Mucosa of rectum (tissue), 2 donors: ENCODE measurements at regions not wholly inside any gene's neighbourhood (a gene's known extent, or its start where the extent isn't known, plus 50 kb on each side); places are given as distances from the start of the nearest gene placed in this dataset.

ENCODE experiments used
- H3K27ac ChIP-seq, 2 donors: one replicate each; pipeline ENCODE4 v1.7.0; 2013; ENCODE audit warnings: inconsistent platforms in 2 of 2, low read depth in 2 of 2, low read length in 2 of 2
- H3K27me3 ChIP-seq, 2 donors: one replicate each; pipeline ENCODE4 v1.7.0; 2013; ENCODE audit warnings: low read length in 2 of 2; ENCODE audit not compliant: control insufficient read depth in 2 of 2, insufficient read depth in 2 of 2
- H3K36me3 ChIP-seq, 2 donors: one replicate each; pipeline ENCODE4 v1.7.0; 2013; ENCODE audit warnings: low read length in 2 of 2; ENCODE audit not compliant: control insufficient read depth in 2 of 2, insufficient read depth in 2 of 2
- H3K4me1 ChIP-seq, 2 donors: one replicate each; pipeline ENCODE4 v1.7.0; 2013; ENCODE audit warnings: low read length in 2 of 2, mild to moderate bottlenecking in 1 of 2; ENCODE audit not compliant: control insufficient read depth in 2 of 2, insufficient read depth in 2 of 2
- H3K4me3 ChIP-seq, 2 donors: one replicate each; pipeline ENCODE4 v1.7.0; 2013; ENCODE audit warnings: low read length in 2 of 2
- H3K9ac ChIP-seq, 2 donors: one replicate each; pipeline ENCODE4 v1.7.0; 2013; ENCODE audit warnings: low read length in 2 of 2, low read depth in 1 of 2, mild to moderate bottlenecking in 1 of 2
- H3K9me3 ChIP-seq, 2 donors: one replicate each; pipeline ENCODE4 v1.7.0; 2013; ENCODE audit warnings: low read length in 2 of 2; ENCODE audit not compliant: control insufficient read depth in 2 of 2
- donor health status: healthy.
- donor health status: Normal muscosa, but diverticular disease.

GRCh38 chr1:82582347-82582746 is 781.6 kb downstream of the ADGRL2 start:
- Histone ChIP-seq H3K27ac (no peak overlapping the region), H3K9me3 (no peaks in the 10 kb centered on the region), H3K27me3 (no peaks in the 10 kb centered on the region), H3K9ac (no peak overlapping the region), H3K4me1 (no peaks in the 10 kb centered on the region), H3K36me3 (no peaks in the 10 kb centered on the region), H3K4me3 (no peak overlapping the region)

DNA sequence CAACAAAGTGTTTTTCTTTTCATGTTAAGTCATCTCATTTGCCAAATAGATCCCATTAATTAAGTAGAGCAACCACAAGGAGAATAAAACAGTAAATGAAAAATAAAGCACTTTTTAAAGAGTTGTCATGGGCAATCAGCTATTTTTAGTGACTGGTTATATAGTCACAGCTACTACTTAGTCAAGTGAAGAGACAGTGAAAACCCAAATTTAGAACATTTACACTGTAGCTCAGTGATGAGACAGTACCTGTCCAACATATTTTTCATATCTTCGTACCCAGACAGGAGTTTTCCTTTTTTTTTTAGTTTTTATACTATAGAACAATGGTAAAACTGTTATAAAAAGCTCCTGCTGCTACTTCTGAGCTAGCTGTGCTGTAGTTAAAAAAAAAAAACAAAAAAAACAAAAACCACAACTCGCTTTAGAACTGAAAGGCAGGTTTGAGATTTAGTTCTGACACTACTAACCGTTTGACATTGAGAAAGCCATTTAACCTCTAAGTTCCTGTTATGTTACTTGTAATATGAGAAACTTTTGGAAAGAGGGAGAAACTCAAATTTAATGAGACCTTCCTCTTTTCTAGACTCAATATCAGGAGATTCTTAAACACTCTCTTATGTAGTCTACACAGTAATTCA is 777.5 kb downstream of the ADGRL2 start:
- Histone ChIP-seq H3K27me3 (no peaks in the 10 kb centered on the region), H3K36me3 (no peaks in the 10 kb centered on the region), H3K9ac (no peak overlapping the region)

GRCh38 chr1:82567348-82567747 is 766.6 kb downstream of the ADGRL2 start:
- Histone ChIP-seq H3K27me3 (no peaks in the 10 kb centered on the region), H3K4me1 (no peaks in the 10 kb centered on the region), H3K9me3 (no peaks in the 10 kb centered on the region), H3K27ac (no peak overlapping the region), H3K36me3 (no peaks in the 10 kb centered on the region), H3K9ac (no peak overlapping the region), H3K4me3 (no peak overlapping the region)

More for the DNA sequence above, 777.5 kb downstream of the ADGRL2 start:
- no peak overlapping the region for H3K27ac ChIP-seq
- no peak overlapping the region for H3K4me3 ChIP-seq
- H3K9me3 ChIP-seq, result no peaks in the 10 kb centered on the region
- no peaks in the 10 kb centered on the region for H3K4me1 ChIP-seq

DNA sequence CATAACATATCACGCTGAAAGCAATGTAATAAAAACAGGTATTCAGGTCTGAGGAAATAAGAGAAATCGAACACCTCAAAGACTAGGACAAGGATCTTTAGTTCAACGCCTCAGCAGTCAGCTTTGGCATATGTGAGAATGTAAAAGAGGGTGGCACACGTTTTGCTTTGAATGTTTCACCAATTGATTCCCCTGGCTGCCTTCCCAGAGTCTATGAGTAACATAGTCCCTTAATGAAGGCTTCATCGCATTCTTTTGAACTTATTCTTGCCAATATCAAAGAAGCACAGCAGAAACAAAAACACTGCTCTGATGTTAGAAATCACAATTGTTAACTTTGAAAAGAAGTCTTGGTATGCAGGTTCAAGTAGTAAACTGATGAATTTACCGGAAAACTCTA is 764.8 kb downstream of the ADGRL2 start:
- Histone ChIP-seq H3K4me3 (no peak overlapping the region), H3K27ac (no peak overlapping the region)

DNA sequence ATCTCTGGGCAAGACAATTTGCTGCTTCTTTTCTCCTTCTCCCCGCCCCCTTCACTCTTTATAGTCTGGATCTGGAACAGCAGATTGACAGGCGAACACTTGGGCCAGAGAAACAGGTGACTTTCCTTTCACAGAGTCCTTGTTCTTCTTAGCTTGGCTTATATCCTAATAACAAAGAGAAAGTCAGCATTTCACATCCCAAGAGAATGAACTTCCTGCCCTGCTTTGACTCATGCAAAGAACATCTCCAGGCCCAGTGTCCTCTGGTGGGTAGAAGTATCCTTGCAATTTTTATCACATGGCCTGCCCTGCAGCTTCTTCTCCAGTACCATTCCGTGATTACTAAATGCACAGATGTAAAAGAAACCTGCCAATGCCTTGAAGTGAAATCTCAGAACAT is 764.4 kb downstream of the ADGRL2 start:
- no peak overlapping the region for H3K9ac ChIP-seq
- no peaks in the 10 kb centered on the region for H3K36me3 ChIP-seq
- H3K4me3 ChIP-seq, result no peak overlapping the region
- H3K4me1 ChIP-seq, result no peaks in the 10 kb centered on the region
- H3K27me3 ChIP-seq, result no peaks in the 10 kb centered on the region
- H3K9me3 ChIP-seq, result no peaks in the 10 kb centered on the region
- H3K27ac ChIP-seq, result no peak overlapping the region

More for the DNA sequence above, 764.8 kb downstream of the ADGRL2 start:
- H3K9ac ChIP-seq, result no peak overlapping the region
- no peaks in the 10 kb centered on the region for H3K36me3 ChIP-seq
- no peaks in the 10 kb centered on the region for H3K27me3 ChIP-seq
- no peaks in the 10 kb centered on the region for H3K9me3 ChIP-seq
- no peaks in the 10 kb centered on the region for H3K4me1 ChIP-seq

- Histone ChIP-seq H3K4me1 (no peaks in the 10 kb centered on the region), H3K27me3 (no peaks in the 10 kb centered on the region), H3K9me3 (no peaks in the 10 kb centered on the region), H3K27ac (no peak overlapping the region), H3K4me3 (no peak overlapping the region), H3K36me3 (no peaks in the 10 kb centered on the region), H3K9ac (no peak overlapping the region)
These were observed 763.6 kb downstream of the ADGRL2 start for GRCh38 chr1:82564333-82564732.

GRCh38 chr1:82562448-82562847 is 761.7 kb downstream of the ADGRL2 start:
- no peaks in the 10 kb centered on the region for H3K27me3 ChIP-seq
- no peaks in the 10 kb centered on the region for H3K36me3 ChIP-seq
- no peaks in the 10 kb centered on the region for H3K9me3 ChIP-seq
- H3K9ac ChIP-seq, result no peak overlapping the region
- H3K4me3 ChIP-seq, result no peak overlapping the region
- no peaks in the 10 kb centered on the region for H3K4me1 ChIP-seq
- H3K27ac ChIP-seq, result no peak overlapping the region

- Histone ChIP-seq H3K36me3 (no peaks in the 10 kb centered on the region), H3K27me3 (no peaks in the 10 kb centered on the region), H3K4me1 (no peaks in the 10 kb centered on the region), H3K9ac (no peak overlapping the region), H3K9me3 (no peaks in the 10 kb centered on the region), H3K27ac (no peak overlapping the region), H3K4me3 (no peak overlapping the region)
These were observed 759.8 kb downstream of the ADGRL2 start for GRCh38 chr1:82560566-82560965.

GRCh38 chr1:82555501-82555900 is 754.8 kb downstream of the ADGRL2 start:
- Histone ChIP-seq H3K4me1 (no peaks in the 10 kb centered on the region), H3K4me3 (no peak overlapping the region), H3K27ac (no peak overlapping the region), H3K9me3 (no peaks in the 10 kb centered on the region), H3K36me3 (no peaks in the 10 kb centered on the region), H3K27me3 (no peaks in the 10 kb centered on the region), H3K9ac (no peak overlapping the region)

DNA sequence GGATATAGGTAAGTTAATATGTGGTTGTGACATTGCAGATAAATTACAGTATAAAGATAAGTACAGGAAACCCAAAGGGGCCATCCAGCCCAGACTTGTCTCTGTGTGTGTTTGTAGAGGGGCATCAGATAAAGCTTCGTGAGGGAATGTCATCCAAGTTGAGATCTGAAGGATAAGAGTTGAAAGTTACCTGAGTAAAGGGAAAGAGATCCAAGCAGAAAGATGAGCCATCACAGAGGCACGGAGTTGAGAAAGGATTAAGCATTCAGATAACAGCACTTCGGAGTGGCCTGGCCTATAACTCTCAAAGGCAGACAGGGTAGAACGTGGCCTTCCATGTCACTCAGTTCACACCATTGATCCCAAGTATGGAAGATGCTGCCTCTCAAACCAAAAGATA is 749.1 kb downstream of the ADGRL2 start:
- no peaks in the 10 kb centered on the region for H3K4me1 ChIP-seq
- peaks cover 0 to 3% of the 10 kb centered on the region in 2 donors for H3K9me3 ChIP-seq
- H3K4me3 ChIP-seq, result no peak overlapping the region
- no peaks in the 10 kb centered on the region for H3K36me3 ChIP-seq
- no peak overlapping the region for H3K9ac ChIP-seq
- H3K27ac ChIP-seq, result no peak overlapping the region
- no peaks in the 10 kb centered on the region for H3K27me3 ChIP-seq

DNA sequence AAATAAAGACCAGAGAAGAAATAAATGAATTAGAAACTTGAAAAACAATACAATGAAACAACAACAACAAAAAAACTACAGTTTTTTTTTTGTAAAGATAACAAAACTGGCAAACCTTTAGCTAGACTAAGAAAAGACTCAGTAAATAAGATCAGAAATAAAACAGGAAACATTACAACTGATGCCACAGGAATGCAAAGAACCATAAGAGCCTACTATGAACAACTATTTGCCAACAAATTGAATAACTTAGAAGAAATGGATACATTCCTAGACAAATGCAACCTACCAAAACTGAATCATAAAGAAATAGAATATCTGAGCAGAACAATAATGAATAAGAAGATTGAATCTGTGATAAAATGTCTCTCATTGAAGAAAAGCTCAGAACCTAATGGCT is 742.0 kb downstream of the ADGRL2 start:
- H3K4me1 ChIP-seq, result no peaks in the 10 kb centered on the region
- H3K36me3 ChIP-seq, result no peaks in the 10 kb centered on the region
- H3K27ac ChIP-seq, result no peak overlapping the region
- H3K9ac ChIP-seq, result no peak overlapping the region
- H3K27me3 ChIP-seq, result no peaks in the 10 kb centered on the region
- no peak overlapping the region for H3K4me3 ChIP-seq
- H3K9me3 ChIP-seq, result peaks cover 0 to 3% of the 10 kb centered on the region in 2 donors
